22Rv1 (cell line): ENCODE measurements at regions not wholly inside any gene's neighbourhood (a gene's known extent, or its start where the extent isn't known, plus 50 kb on each side); places are given as distances from the start of the nearest gene placed in this dataset.

Experiments
- H3K27ac ChIP-seq: fragments of 450-650 bp; 2 replicates; pipeline ENCODE4 v1.5.1; 2017
- CTCF ChIP-seq: fragments of 450-650 bp; IDR thresholded peaks from 2 replicates; pipeline ENCODE4 v1.5.1; 2017; ENCODE audit warnings: mild to moderate bottlenecking
- ZFX ChIP-seq: fragments of 450-650 bp; IDR thresholded peaks from 2 replicates; pipeline ENCODE4 v1.6.1; 2017; ENCODE audit warnings: antibody characterized with exemption, borderline replicate concordance

DNA sequence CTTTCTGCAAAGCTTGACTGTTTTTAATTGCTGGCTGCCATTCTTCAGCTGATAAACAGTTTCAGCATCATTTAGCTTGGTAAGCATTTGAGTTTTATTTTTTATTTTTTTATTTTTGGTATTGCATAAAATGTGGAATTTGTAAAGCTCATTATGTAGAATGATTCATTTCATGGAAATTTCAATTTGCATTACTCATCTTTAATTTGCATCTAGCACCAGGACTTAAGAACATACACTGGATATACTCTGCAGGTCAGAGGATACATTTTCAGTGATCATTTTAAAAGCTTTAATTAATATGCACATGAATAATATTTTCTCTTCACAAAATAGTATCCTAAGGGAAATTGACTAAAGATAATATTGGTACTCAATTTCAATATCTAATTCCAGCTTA lies 732.4 kb upstream of the BCHE start:
- TF ChIP-seq ZFX (no peak), CTCF (no peak)
- no peak overlapping the region for H3K27ac ChIP-seq

DNA sequence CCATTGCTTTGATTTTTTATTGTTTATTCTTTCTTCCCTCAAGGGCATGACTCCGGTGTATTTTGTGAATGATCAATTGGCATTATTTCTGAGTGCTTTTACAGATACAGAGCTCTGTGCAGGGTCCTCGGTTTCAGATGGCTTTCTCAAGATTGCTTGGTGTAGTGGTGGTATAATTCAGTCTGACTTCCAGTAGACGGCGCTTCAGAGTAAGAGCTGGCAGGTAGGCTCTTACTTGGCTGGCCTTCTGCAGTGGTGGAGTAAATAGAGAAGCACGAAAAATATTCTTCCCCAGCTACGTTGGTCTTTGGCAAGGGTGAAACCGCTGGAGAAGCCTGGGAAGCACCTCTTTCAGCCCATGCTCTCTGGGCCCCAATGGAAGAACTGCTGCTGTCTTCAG lies 723.0 kb upstream of the BCHE start:
- H3K27ac ChIP-seq: no peak overlapping the region
- peak; percentile 25; the same call in 1 of the 2 replicates for TF ChIP-seq CTCF
- no peak for TF ChIP-seq ZFX

GRCh38 chr3:166556955-166557354 lies 719.7 kb upstream of the BCHE start:
- H3K27ac ChIP-seq: no peak overlapping the region

GRCh38 chr3:166554023-166554422 lies 716.8 kb upstream of the BCHE start:
- TF ChIP-seq ZFX: no peak
- H3K27ac ChIP-seq: no peak overlapping the region

More at GRCh38 chr3:166556955-166557354, 719.7 kb upstream of the BCHE start:
- TF ChIP-seq ZFX (no peak), CTCF (no peak)

DNA sequence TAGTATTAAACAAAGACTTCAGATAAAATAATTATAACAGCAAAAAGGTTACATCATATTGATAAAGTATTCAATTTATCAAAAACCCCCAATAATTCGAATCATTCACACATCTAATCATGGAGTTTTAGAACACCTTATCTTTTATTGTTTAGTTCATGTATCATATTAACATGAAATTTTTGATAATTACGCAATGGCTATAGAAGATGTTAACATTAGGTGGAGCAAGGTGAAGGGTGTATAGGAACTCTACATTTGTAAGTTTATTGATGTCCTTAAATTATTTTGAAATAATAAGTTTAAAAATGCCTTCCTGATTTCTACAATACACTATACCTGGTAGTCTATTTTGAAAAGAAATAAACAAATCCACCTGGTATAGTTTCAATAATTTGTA lies 696.5 kb upstream of the BCHE start:
- H3K27ac ChIP-seq: no peak overlapping the region
- TF ChIP-seq CTCF (no peak), ZFX (no peak)

DNA sequence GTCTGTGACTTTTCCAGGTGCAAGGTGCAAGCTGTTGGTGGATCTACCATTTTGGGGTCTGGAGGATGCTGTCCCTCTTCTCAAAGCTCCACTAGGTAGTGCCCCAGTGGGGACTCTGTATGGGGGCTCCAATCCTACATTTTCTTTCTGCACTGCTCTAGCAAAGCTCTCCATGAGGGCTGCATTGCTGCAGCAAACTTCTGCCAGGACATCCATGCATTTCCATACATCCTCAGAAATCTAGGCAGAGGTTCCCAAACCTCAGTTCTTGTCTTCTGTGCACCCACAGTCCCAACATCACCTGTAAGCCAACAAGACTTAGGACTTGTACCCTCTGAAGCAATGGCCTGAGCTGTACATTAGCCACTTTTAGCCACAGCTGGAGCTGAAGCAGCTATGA lies 694.5 kb upstream of the BCHE start:
- H3K27ac ChIP-seq: no peak overlapping the region
- TF ChIP-seq CTCF: no peak
- no peak for TF ChIP-seq ZFX

DNA sequence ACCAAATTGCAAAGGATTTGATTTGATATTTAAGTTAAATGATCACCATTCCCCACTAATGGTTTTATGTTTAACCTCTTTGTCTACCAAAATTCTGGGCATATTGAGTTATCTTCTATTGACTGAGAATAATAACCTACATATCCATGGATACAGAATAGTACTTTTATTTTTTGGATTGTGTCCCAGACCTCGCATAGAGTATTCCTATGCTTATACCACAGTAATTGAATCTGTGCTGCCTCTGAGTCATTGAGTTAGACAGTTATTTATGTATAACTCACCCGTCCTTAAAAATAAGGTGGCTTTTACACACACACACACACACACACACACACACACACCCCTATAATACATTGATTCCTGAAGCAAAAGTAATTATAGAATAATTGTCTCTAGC lies 690.1 kb upstream of the BCHE start:
- H3K27ac ChIP-seq: no peak overlapping the region
- no peak for TF ChIP-seq CTCF
- TF ChIP-seq ZFX: no peak

DNA sequence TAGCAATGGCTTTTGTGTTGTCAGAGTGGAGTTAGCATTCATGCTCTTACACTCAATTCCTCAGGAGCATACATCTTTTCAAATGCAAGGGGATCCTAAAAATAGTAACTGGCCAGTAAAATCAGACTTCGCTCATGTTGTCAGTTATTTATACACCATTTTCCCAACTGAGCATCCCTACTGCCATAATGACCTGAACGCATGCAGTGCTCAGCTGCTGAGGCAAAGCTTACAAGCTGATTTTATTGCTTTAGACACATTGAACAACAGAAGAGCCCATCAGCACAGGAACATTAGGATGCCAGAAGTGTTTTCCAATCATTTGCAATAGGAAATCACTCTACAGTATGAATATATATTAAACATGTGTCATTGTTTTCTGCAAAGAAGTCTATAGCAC lies 689.7 kb upstream of the BCHE start:
- H3K27ac ChIP-seq: no peak overlapping the region
- TF ChIP-seq ZFX: no peak
- TF ChIP-seq CTCF: no peak
